ENCODE measurements at regions not wholly inside any gene's neighbourhood (a gene's known extent, or its start where the extent isn't known, plus 50 kb on each side); places are given as distances from the start of the nearest gene placed in this dataset.

DNA sequence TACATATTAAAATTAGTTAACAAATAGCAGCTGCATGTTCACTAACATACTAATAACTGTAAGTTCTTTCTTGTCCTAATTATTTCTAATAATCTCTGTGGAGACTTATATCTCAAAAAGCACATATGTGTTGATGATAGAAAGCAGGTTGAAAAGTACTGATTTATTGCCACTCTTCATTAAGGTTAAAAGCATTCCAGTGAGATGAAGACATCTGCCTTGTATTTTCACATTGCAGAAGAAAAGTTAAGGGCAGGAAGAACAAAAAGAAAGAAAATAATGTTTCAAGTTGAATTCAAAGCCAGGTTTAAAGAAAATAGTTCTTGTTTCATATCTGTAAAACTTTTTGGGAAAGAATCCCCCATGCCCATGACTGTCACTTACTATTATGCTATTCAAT lies 429.9 kb downstream of the MTX2 start:
- Mint-ChIP-seq H3K9me3 (no peaks in the 10 kb centered on the region), H3K4me3 (no peak overlapping the region), H3K27ac (no peak overlapping the region), H3K4me1 (ENCODE audit: low read depth) (peaks cover under 1% of the 10 kb centered on the region; the same call in 1 of the 2 replicates), H3K27me3 (ENCODE audit: insufficient read depth) (peaks cover 2% of the 10 kb centered on the region; the same call in 1 of the 2 replicates), H3K36me3 (ENCODE audit: low read depth) (no peaks in the 10 kb centered on the region)
- TF ChIP-seq, protein P1, sequence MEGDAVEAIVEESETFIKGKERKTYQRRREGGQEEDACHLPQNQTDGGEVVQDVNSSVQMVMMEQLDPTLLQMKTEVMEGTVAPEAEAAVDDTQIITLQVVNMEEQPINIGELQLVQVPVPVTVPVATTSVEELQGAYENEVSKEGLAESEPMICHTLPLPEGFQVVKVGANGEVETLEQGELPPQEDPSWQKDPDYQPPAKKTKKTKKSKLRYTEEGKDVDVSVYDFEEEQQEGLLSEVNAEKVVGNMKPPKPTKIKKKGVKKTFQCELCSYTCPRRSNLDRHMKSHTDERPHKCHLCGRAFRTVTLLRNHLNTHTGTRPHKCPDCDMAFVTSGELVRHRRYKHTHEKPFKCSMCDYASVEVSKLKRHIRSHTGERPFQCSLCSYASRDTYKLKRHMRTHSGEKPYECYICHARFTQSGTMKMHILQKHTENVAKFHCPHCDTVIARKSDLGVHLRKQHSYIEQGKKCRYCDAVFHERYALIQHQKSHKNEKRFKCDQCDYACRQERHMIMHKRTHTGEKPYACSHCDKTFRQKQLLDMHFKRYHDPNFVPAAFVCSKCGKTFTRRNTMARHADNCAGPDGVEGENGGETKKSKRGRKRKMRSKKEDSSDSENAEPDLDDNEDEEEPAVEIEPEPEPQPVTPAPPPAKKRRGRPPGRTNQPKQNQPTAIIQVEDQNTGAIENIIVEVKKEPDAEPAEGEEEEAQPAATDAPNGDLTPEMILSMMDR (IDR thresholded peaks at IDR 0.05): no peak
- no peak for DNase-seq

DNA sequence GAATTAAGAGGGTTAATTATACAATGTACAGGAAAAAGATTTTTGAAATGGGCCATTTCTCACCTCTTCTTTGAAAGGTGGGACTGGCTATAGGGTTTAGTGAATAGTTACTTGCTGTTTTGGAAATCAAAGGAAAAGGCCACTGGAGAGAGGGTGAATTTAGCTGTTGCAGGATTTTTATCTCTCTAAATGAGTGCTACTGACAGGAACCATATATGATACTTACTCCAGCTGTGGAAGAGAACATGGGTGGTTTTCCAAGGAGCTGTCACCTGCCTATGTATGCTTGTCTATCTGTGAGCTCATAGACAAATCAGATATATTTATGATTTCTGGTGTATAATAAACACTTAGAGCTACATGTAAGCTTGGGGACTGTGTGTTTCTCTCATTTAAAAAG lies 430.4 kb downstream of the MTX2 start:
- Mint-ChIP-seq H3K27ac (no peak overlapping the region), H3K4me1 (ENCODE audit: low read depth) (peaks cover 5% of the 10 kb centered on the region; the same call in 1 of the 2 replicates)

DNA sequence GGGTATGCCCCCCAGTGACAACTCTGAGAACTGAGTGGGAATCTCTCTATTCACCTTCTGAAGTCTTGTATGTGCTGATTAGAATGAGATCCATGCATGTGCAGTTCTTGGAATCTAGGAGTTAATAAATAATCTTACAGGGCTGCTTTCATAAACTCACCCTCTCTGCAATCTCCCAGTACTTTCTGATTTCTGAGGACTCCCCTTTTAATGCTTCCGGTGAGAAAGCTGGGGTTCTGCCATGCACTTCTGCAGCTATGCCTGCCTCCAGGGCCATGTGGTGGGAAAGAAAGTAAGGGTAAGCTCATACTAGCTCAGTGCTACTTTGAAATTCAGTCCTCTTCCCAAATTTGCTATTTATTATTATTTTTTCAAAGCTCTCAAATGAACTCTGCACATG lies 432.9 kb downstream of the MTX2 start:
- H3K36me3 Mint-ChIP-seq (ENCODE audit: low read depth): no peaks in the 10 kb centered on the region
- DNase-seq: no peak
- H3K27me3 Mint-ChIP-seq (ENCODE audit: insufficient read depth): no peaks in the 10 kb centered on the region
- H3K27ac Mint-ChIP-seq: no peak overlapping the region
- peaks cover 5% of the 10 kb centered on the region; the same call in 1 of the 2 replicates for H3K4me1 Mint-ChIP-seq (ENCODE audit: low read depth)
- TF ChIP-seq, protein P1 (IDR thresholded peaks at IDR 0.05): no peak
- H3K4me3 Mint-ChIP-seq: no peak overlapping the region
- no peaks in the 10 kb centered on the region for H3K9me3 Mint-ChIP-seq

More for the DNA sequence above, 430.4 kb downstream of the MTX2 start:
- peaks cover 2% of the 10 kb centered on the region; the same call in 1 of the 2 replicates for H3K27me3 Mint-ChIP-seq (ENCODE audit: insufficient read depth)
- no peak overlapping the region for H3K4me3 Mint-ChIP-seq
- no peaks in the 10 kb centered on the region for H3K9me3 Mint-ChIP-seq
- no peak for DNase-seq
- H3K36me3 Mint-ChIP-seq (ENCODE audit: low read depth): no peaks in the 10 kb centered on the region
- TF ChIP-seq, protein P1 (IDR thresholded peaks at IDR 0.05): no peak

DNA sequence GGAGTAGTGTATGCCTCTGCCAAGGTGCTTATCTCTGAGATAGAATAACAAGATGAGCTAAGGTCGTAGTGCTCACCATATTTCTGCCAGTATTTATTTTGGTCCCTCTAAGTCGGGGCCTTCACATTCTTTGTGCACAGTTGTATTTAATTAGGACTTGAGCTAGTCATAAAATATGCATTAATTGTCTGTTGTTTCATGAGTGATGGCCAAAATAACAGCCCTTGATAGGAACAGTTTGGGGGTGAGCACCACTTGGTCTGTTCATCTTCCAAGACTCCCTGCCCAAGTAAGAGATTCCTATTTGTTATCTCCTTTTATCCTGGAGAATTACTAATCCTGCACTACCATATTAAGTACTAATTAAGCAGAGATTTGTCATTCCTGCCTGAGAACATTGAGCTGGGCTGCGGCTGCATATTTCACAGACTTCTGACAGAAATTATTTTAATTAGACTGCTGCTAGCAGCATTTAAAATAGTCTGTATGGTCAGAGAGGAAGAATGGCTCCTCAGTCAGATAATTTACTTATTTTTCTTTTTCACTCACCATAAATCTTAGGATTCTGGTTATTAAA lies 435.1 kb downstream of the MTX2 start:
- DNase-seq: no peak
- H3K9me3 Mint-ChIP-seq: no peaks in the 10 kb centered on the region
- peaks cover 2% of the 10 kb centered on the region; the same call in 1 of the 2 replicates for H3K27me3 Mint-ChIP-seq (ENCODE audit: insufficient read depth)
- no peaks in the 10 kb centered on the region for H3K36me3 Mint-ChIP-seq (ENCODE audit: low read depth)
- H3K4me1 Mint-ChIP-seq (ENCODE audit: low read depth): peaks cover 5% of the 10 kb centered on the region; the same call in 1 of the 2 replicates
- H3K27ac Mint-ChIP-seq: no peak overlapping the region
- TF ChIP-seq, protein P1 (IDR thresholded peaks at IDR 0.05): no peak
- no peak overlapping the region for H3K4me3 Mint-ChIP-seq

DNA sequence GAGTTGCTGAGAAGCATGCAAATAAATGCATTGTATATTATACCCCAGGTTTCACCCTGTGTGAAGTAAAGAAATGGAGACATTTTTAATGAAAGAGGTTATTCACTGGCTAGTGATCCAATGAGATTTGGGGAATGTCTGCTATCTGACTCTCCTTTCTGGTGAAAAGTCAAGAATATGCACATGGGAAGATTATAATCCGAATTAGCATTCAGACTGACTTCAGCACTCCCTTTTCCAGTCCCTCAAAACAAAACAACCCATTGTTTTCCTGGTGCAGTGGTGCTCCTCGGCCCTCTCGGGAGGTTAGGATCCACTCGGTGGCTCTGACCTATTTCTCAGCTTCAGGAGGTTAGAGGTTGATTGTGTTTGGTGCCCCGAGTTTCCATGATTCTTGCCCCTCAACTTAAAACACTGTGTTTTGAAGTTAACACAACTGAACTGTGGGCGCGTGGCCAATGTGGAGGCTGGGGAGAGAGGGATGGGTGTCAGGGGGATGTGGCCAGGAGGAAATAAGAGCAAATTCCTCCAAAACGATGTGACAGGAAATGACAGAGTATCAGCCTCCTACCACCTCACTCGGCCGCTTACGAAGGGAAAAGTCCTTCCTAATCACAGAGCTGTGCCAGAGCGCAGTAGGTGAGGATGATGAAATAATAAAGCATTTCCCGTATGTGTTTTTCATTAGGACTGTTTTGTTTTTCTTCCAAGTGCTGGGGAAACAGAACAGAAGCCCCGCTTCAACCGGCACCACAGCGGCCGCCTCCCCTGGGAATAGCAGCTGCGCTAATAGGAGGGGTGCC lies 440.1 kb downstream of the MTX2 start:
- peaks cover 11% of the 10 kb centered on the region; the same call in 1 of the 2 replicates for H3K27me3 Mint-ChIP-seq (ENCODE audit: insufficient read depth)
- no peaks in the 10 kb centered on the region for H3K9me3 Mint-ChIP-seq
- peaks cover 2% of the 10 kb centered on the region; the same call in 1 of the 2 replicates for H3K4me1 Mint-ChIP-seq (ENCODE audit: low read depth)
- no peak overlapping the region for H3K4me3 Mint-ChIP-seq
- DNase-seq: no peak
- no peaks in the 10 kb centered on the region for H3K36me3 Mint-ChIP-seq (ENCODE audit: low read depth)
- TF ChIP-seq, protein P1 (IDR thresholded peaks at IDR 0.05): no peak
- H3K27ac Mint-ChIP-seq: no peak overlapping the region
